H7 (cell line): ENCODE measurements at regions not wholly inside any gene's neighbourhood (a gene's known extent, or its start where the extent isn't known, plus 50 kb on each side); places are given as distances from the start of the nearest gene placed in this dataset.
"Not testable (repeated sequence)": the region's sequence is repeated elsewhere in the genome, so short reads cannot be mapped to it uniquely, and the experiment has no call there.

Source experiments
- DNase-seq: peaks from one replicate; pipeline ENCODE4 v3.0.0; 2012
- H3K27me3 ChIP-seq: 2 replicates; pipeline ENCODE4 v1.6.0; 2011; ENCODE audit warnings: mild to moderate bottlenecking, low read length; ENCODE audit not compliant: control insufficient read depth, insufficient read depth
- H3K36me3 ChIP-seq: replicated peaks from 2 replicates; pipeline ENCODE4 v1.5.1; 2011; ENCODE audit warnings: low read length; ENCODE audit not compliant: control insufficient read depth, insufficient read depth
- H3K4me3 ChIP-seq: 2 replicates; pipeline ENCODE4 v1.5.1; 2011; ENCODE audit warnings: low read depth, mild to moderate bottlenecking, control low read depth, low read length, moderate library complexity; ENCODE audit not compliant: insufficient read depth

DNA sequence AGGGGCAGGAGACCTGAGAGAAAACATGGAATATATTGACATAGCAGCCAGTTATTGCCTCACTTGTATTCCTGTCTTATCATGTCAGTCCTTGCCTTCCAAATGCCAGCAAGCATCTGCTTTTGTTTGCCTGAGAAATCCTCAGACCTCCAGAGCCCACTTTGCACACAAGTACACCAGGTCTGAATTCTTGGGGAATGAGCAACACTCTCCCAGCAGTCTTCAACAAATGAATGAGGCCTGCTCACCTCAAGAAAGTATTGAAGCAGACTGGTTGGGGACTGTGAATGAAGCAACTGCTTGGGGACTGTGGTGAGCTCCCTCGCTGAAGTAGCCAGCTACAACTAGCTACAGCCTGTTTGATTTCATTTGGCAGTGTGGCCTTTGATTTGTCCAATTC is 172.8 kb upstream of the SPTLC3 start:
- DNase-seq, result no peak
- Histone ChIP-seq H3K4me3 (no peak overlapping the region), H3K27me3 (no peaks in the 10 kb centered on the region), H3K36me3 (no peaks in the 10 kb centered on the region)

DNA sequence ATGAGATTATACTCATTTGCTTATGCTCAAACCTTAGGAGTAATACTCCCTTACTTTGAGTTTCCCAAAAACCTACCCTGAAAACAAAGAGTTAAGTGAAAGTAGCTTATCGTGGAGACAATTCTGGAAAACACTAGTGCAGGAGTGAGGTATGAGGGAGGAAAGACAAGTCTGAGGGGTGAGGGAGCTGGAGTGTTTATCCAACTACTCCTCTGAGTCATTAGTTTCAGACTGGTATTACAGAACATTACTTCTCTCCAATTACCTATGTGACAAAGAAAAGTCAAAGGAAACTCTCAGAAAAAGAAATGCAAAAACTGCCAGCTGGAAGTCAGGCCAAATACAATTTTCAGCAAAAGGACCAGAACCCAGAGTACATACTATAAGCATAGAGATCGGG is 171.1 kb upstream of the SPTLC3 start:
- Histone ChIP-seq H3K36me3 (no peaks in the 10 kb centered on the region), H3K27me3 (no peaks in the 10 kb centered on the region), H3K4me3 (no peak overlapping the region)
- no peak for DNase-seq

DNA sequence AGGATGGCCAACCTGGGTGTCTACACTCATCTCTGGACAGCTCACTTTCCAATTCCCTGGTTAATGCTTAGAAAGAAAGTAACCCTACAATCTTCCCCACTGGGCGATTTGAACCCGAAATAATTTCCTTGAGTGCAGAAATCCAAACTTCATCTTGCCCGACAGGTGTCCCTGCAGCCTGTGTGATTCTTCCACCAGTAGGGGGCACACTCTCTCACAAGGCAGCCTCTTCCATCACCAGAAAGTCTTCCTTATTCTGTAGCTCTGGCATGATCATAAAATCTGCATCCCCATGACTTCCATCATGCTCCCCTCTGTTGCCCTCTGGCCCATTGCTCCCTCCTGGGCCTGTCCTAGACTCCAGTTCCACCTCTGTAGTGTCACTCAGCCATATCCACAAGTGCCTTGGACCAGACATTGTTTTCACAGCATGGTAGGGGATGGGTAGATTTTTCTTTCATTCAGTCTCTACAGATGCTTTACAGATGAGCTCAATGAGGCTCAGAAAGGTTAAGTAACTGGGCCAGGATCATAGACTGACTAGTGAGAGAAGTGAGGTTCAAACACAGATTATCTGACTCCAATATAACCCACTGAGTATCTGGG is 170.4 kb upstream of the SPTLC3 start:
- no peaks in the 10 kb centered on the region for H3K36me3 ChIP-seq
- H3K27me3 ChIP-seq, result no peaks in the 10 kb centered on the region
- no peak overlapping the region for H3K4me3 ChIP-seq
- DNase-seq, result peak; percentile 11

DNA sequence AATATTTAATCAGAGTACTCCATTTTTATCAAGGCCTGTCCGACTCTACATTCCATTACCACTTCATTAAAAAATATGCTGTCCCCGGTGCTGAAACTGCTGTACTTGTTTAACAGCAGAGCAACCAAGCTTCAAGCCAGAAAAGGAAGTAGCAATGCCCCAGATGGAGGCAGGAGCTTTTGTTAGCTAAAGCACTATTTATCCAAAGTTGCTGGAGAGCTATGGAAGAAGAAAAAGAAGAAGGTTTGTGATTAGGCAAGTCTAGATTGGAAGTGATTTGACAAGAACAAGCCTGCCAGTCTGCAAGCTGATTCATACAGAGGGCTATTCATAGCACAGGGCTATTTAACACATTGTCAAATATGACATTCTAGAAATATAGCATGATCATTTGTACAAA is 160.9 kb upstream of the SPTLC3 start:
- no peaks in the 10 kb centered on the region for H3K36me3 ChIP-seq
- H3K4me3 ChIP-seq, result no peak overlapping the region
- no peaks in the 10 kb centered on the region for H3K27me3 ChIP-seq
- no peak for DNase-seq

DNA sequence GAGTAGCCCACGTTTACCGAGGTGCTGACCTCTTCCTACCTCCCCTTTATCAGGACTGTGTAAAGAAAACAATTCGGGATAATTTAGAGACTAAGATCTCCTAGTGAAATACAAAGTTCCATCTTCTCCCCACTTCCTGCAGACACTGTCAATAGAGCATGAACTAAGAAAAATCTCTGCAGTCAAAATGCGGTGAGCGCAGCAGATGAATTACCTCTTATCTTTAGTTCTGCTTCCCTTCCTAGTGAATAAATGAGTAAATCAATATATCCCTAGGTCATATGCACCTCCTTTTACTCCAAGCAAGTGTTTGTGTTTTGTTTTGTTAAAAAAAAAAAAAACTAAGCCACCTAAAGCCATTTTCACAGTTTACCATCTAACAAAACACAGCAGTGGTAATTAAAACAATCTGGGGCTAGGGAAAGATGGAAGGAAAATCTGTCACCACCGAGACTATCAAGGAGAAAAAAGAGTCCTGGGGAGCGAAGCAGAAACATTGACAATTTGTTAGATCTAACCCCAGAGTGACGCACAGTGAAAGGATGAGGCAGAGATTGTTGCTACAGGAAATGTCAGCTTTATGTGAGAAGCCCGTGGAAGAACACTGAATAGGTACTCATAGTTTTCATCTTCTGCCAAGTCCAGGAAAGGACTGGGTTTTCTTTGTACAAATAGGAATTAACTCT is 159.4 kb upstream of the SPTLC3 start:
- Histone ChIP-seq H3K4me3 (no peak overlapping the region), H3K36me3 (no peaks in the 10 kb centered on the region), H3K27me3 (no peaks in the 10 kb centered on the region)
- DNase-seq, result no peak

DNA sequence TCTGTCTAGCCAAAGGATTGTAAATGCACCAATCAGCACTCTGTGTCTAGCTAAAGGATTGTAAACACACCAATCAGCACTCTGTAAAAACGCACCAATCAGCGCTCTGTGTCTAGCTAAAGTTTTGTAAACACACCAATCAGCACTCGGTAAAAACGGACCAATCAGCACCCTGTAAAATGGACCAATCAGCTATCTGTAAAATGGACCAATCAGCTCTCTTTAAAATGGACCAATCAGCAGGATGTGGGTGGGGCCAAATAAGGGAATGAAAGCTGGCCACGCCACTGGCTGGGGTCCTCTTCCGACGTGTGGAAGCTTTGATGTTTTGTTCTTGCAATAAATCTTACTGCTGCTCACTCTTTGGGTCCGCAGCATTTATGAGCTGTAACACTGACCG is 151.1 kb upstream of the SPTLC3 start:
- not testable (repeated sequence) for H3K27me3 ChIP-seq, DNase-seq, H3K36me3 ChIP-seq, H3K4me3 ChIP-seq

DNA sequence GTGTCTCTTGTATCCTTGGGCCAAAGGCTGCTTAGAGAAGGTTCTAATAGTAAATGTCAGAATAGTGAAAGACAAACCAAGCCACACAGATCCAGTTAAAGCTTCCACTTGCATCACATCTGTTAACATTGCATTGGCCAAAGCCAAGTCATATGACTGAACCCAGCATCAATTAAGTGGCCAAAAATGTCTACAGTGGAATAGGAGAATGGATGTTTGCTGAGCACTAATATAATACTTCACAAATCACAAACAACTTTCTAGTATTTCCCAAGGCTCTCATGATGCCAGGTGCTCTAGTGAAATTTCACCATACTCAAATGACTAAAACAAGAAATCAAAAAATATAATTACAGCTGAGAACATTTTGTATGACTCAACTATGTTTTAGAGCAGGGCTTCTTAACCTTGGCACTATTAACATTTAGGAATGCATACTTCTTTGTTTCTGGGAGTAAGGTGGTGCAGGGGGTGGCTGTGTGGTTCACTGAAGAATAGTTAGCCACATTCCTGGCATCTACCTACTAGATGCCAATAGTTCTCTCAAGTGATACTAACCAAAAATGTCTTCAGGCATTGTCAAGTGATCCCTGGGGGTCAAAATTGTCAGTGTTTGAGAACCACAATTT is 148.0 kb upstream of the SPTLC3 start:
- no peaks in the 10 kb centered on the region for H3K27me3 ChIP-seq
- H3K4me3 ChIP-seq, result no peak overlapping the region
- H3K36me3 ChIP-seq, result no peaks in the 10 kb centered on the region
- DNase-seq, result no peak

DNA sequence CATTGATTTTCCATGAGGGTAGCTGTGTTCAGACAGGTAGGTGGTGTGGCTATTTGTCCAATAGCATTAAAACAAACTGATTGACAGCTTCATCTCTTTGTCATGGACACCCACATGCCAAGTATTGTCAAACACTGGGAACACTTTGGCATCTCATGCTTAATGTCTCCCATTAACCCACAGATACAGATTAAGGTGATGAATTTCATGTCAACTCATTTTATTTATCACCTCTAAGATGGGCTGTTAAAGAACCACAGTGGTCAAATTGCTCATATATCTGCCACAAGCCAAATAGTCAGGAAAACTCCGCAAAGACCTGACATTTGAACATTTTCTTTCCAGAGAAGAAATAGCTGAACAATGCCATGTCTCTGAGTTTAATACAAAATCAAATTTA is 139.1 kb upstream of the SPTLC3 start:
- no peak for DNase-seq
- Histone ChIP-seq H3K27me3 (no peaks in the 10 kb centered on the region), H3K4me3 (no peak overlapping the region), H3K36me3 (no peaks in the 10 kb centered on the region)

DNA sequence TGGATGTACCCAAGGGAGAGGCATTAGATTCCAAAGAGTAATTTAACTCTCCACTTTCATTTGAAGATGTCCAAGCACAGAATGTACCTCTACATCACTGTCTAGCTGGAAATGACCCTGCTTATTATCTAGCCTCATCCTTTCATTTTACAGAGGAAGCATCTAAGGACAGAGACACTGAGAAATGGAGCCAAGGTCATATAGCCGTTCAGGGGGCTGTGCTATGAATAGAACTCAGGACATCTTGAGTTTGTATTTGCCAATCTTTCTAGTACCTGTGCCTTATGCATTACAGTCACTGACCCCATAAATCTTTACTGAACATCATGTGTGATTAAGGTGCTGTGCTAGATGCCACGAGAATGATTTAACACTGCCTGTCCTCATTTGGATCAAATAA is 138.2 kb upstream of the SPTLC3 start:
- H3K27me3 ChIP-seq, result no peaks in the 10 kb centered on the region
- H3K4me3 ChIP-seq, result no peak overlapping the region
- no peak for DNase-seq
- no peaks in the 10 kb centered on the region for H3K36me3 ChIP-seq

DNA sequence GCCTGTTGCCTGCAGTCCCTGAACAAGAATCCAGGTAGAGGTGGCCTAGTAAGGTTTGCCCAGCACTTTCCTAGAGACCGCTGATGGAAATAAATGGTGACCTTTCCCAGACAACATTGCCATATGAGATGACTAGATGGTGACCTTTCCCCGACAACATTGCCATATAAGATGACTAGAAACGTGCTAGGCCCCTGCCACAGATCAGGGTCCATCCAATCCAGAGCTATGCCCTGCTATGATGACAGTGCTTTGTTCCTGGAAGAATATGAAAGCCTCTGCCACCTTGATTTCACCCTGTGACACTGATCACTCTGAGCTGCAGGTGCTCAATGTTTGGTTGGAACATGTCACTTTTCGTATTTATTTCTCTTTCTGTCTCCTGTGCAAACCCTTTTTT is 133.8 kb upstream of the SPTLC3 start:
- no peaks in the 10 kb centered on the region for H3K36me3 ChIP-seq
- no peak overlapping the region for H3K4me3 ChIP-seq
- no peaks in the 10 kb centered on the region for H3K27me3 ChIP-seq
- DNase-seq, result no peak

DNA sequence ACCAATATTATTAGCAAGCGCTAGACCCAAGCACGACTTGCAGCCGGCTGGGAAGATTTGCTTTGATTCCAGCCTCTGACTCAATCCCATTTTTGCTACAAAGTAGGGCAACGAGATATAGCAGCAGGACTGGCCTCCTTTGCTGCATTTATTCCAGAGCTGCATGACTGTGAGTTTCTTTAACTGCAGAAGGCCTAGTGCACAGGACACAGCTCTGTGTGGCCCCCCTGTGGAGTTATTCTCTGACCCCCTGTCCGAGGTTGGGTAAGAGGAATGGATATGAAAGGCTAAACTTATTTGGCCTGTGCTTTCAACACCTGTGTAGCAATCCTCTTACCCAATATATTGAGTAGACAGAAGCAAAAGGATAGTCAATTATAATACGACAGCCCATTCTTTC is 133.3 kb upstream of the SPTLC3 start:
- Histone ChIP-seq H3K27me3 (no peaks in the 10 kb centered on the region), H3K4me3 (no peak overlapping the region), H3K36me3 (no peaks in the 10 kb centered on the region)
- peak; percentile 11 for DNase-seq

DNA sequence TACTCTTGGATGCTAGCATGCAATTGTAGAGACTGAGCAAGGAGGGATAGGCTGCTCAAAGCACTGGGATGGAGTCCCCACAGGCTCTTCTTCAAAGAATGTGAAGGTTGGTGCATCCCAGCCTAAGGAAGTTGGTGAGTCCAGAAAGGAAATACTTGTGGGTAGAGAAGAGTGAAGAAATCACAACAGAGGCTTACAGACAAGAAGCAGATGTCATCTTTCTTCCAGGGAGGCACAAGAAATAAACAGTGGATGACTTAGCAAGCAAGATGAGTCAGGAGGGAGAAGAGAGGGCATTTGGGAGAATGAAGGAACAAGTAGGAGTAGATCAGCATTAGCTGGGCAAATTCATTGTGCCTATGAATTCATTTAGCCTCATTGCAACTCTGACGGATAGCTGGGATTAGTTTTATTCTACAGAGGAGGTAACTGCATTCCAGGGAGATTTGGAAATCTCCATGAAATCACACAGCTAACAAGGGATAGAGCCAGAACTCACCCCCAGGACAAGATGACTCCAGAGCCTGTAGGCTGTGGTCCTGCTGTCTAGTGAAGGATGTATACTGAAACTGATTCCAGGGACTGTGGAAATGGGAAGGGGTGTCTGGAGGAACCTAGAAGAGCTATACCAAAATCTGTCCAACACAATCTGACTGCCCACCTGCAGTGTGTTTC is 125.8 kb upstream of the SPTLC3 start:
- no peak overlapping the region for H3K4me3 ChIP-seq
- H3K36me3 ChIP-seq, result no peaks in the 10 kb centered on the region
- DNase-seq, result no peak
- H3K27me3 ChIP-seq, result no peaks in the 10 kb centered on the region

DNA sequence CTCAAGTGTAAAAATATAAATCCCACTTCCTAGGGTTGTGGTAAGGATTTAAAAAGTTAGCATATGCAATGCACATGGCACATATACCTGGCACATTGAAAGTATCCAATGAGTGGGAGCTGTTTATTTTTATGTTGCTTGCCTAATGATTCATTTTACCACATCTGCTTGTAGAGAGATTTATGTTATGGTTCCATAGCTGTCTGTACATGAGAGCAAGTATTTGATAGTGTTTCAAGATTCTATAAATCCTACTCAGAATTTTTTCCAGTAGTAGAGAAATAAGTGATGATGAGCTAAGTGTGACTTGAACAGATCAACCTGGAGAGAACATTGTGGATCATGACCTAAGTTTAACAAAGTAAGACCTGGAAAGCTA is 125.3 kb upstream of the SPTLC3 start:
- Histone ChIP-seq H3K27me3 (no peaks in the 10 kb centered on the region), H3K36me3 (no peaks in the 10 kb centered on the region), H3K4me3 (no peak overlapping the region)
- DNase-seq, result no peak

DNA sequence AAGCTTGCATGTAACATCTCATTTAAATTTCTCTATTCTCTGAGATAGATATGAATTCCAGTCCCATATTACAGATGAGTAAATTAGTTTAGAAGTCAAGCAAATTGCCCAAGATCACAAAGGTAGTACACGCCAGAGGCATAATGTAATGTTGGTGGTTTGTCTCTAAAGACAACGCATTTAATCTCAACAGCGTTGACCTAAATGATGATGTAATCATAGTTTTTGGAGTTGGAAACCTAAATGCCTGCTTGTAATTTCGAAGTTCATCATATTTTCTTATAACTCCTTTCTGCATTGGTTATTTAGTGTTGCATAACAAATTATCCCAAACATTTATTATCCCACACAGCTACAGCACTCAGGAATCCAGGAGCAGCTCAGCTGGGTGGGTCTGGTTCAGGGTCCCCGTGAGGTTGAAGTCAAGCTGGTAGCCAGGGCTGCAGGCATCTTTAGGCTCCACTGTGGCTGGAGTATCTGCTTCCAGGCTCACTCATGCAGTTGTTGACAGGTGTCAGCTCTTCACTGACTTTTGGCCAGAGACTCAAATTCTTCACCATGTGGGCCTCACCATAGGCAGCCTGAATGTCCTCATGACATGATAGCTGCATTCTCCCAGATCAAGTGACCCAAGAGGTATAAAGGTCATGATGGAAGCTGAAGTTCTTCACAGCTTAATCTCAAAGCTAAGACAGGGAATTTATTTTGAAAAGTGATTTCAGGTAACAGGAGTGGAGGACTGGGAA is 122.0 kb upstream of the SPTLC3 start:
- H3K27me3 ChIP-seq, result no peaks in the 10 kb centered on the region
- no peak overlapping the region for H3K4me3 ChIP-seq
- no peak for DNase-seq
- no peaks in the 10 kb centered on the region for H3K36me3 ChIP-seq
